Kidney glomerular epithelial cell (primary cell): ENCODE measurements at regions not wholly inside any gene's neighbourhood (a gene's known extent, or its start where the extent isn't known, plus 50 kb on each side); places are given as distances from the start of the nearest gene placed in this dataset.

Source experiments
- DNase-seq: peaks from one replicate; lab custom pipeline; 2025; lab: John Stamatoyannopoulos, UW

GRCh38 chr2:238985041-238985729, 137.3 kb downstream of the TWIST2 start:
- DNase-seq, result no peak

- DNase-seq, result no peak
These were observed 138.1 kb downstream of the TWIST2 start for GRCh38 chr2:238985931-238986446.

- no peak for DNase-seq
These were observed 138.8 kb downstream of the TWIST2 start for GRCh38 chr2:238986491-238987351.

GRCh38 chr2:238987352-238987981, 139.6 kb downstream of the TWIST2 start:
- DNase-seq, result no peak

- no peak for DNase-seq
These were observed 140.2 kb downstream of the TWIST2 start for GRCh38 chr2:238988105-238988504.

GRCh38 chr2:238988752-238989151, 140.9 kb downstream of the TWIST2 start:
- no peak for DNase-seq

GRCh38 chr2:238989484-238989883, 141.6 kb downstream of the TWIST2 start:
- no peak for DNase-seq

GRCh38 chr2:238994432-238994831, 146.5 kb downstream of the TWIST2 start:
- DNase-seq, result no peak

GRCh38 chr2:238994876-238995275, 147.0 kb downstream of the TWIST2 start:
- no peak for DNase-seq

- DNase-seq, result no peak
These were observed 147.7 kb downstream of the TWIST2 start for GRCh38 chr2:238995634-238996033.

GRCh38 chr2:238996331-238997136, 148.6 kb downstream of the TWIST2 start:
- no peak for DNase-seq

GRCh38 chr2:238997137-238997390, 149.2 kb downstream of the TWIST2 start:
- no peak for DNase-seq

- DNase-seq, result no peak
These were observed 149.8 kb downstream of the TWIST2 start for GRCh38 chr2:238997684-238998083.
